Right renal pelvis (tissue), 4 donors: ENCODE measurements at regions not wholly inside any gene's neighbourhood (a gene's known extent, or its start where the extent isn't known, plus 50 kb on each side); places are given as distances from the start of the nearest gene placed in this dataset.

Experiments
- DNase-seq, 4 donors: peaks; one replicate each; pipeline ENCODE4 v3.0.0-alpha.2; 2013; ENCODE audit warnings: low read depth in 4 of 4, low spot score in 3 of 4, missing footprints in 1 of 4

- no peak for DNase-seq
Observed at GRCh38 chr9:89655990-89656657, 51.3 kb downstream of the GADD45G start.

- DNase-seq: no peak
Observed at GRCh38 chr9:89657295-89657694, 52.5 kb downstream of the GADD45G start.

- no peak for DNase-seq
Observed at GRCh38 chr9:89657765-89658164, 53.0 kb downstream of the GADD45G start.

GRCh38 chr9:89658401-89658800 lies 53.6 kb downstream of the GADD45G start:
- DNase-seq: no peak

GRCh38 chr9:89658931-89659330 lies 54.1 kb downstream of the GADD45G start:
- no peak for DNase-seq

- DNase-seq: no peak
Observed at GRCh38 chr9:89659473-89659872, 54.7 kb downstream of the GADD45G start.

GRCh38 chr9:89659891-89660685 lies 55.3 kb downstream of the GADD45G start:
- DNase-seq: no peak

GRCh38 chr9:89661391-89661949 lies 56.7 kb downstream of the GADD45G start:
- DNase-seq: no peak

GRCh38 chr9:89661956-89662717 lies 57.3 kb downstream of the GADD45G start:
- peak; percentile 87 to 96 (median 94) for DNase-seq

GRCh38 chr9:89662718-89663613 lies 58.2 kb downstream of the GADD45G start:
- no peak for DNase-seq

- no peak for DNase-seq
Observed at GRCh38 chr9:89663614-89663970, 58.8 kb downstream of the GADD45G start.

GRCh38 chr9:89664010-89664409 lies 59.2 kb downstream of the GADD45G start:
- no peak for DNase-seq

- no peak for DNase-seq
Observed at GRCh38 chr9:89664896-89665329, 60.1 kb downstream of the GADD45G start.

- no peak for DNase-seq
Observed at GRCh38 chr9:89666364-89666763, 61.6 kb downstream of the GADD45G start.

GRCh38 chr9:89666950-89667349 lies 62.1 kb downstream of the GADD45G start:
- no peak for DNase-seq

GRCh38 chr9:89667726-89668125 lies 62.9 kb downstream of the GADD45G start:
- no peak for DNase-seq

GRCh38 chr9:89668216-89668865 lies 63.5 kb downstream of the GADD45G start:
- no peak for DNase-seq

GRCh38 chr9:89668866-89669246 lies 64.0 kb downstream of the GADD45G start:
- DNase-seq: no peak

- no peak for DNase-seq
Observed at GRCh38 chr9:89669361-89669842, 64.6 kb downstream of the GADD45G start.
